Memory B cell (primary cell): ENCODE measurements at regions not wholly inside any gene's neighbourhood (a gene's known extent, or its start where the extent isn't known, plus 50 kb on each side); places are given as distances from the start of the nearest gene placed in this dataset.

Source experiments
- ATAC-seq: fragments of 150-1000 bp; cut with Tn5 transposase; 2 replicates; pipeline ENCODE4 v1.10.0; 2021; ENCODE audit warnings: low read depth, mild to moderate bottlenecking, moderate library complexity
- DNase-seq, 2 donors: peaks; one replicate each; pipeline ENCODE4 v3.0.0; 2022; ENCODE audit warnings: low spot score in 2 of 2
- H3K27ac Mint-ChIP-seq: one replicate; pipeline ENCODE4 v1.8.0; 2022; ENCODE audit warnings: mild to moderate bottlenecking, moderate library complexity, mixed read lengths
- H3K27me3 Mint-ChIP-seq: one replicate; pipeline ENCODE4 v1.8.0; 2022; ENCODE audit warnings: mixed read lengths
- H3K36me3 Mint-ChIP-seq: one replicate; pipeline ENCODE4 v1.8.0; 2022; ENCODE audit warnings: mild to moderate bottlenecking, mixed read lengths
- H3K4me1 Mint-ChIP-seq: one replicate; pipeline ENCODE4 v1.8.0; 2022; ENCODE audit warnings: mixed read lengths
- H3K4me3 Mint-ChIP-seq: one replicate; pipeline ENCODE4 v1.8.0; 2022; ENCODE audit warnings: mild to moderate bottlenecking, moderate library complexity, mixed read lengths
- H3K9me3 Mint-ChIP-seq: one replicate; pipeline ENCODE4 v1.8.0; 2022; ENCODE audit warnings: mixed read lengths

- H3K4me3 Mint-ChIP-seq = no peak overlapping the region
- ATAC-seq = no peak
- H3K9me3 Mint-ChIP-seq = peaks cover 3% of the 10 kb centered on the region
- H3K27me3 Mint-ChIP-seq = peaks cover 15% of the 10 kb centered on the region
- peaks cover 3% of the 10 kb centered on the region for H3K4me1 Mint-ChIP-seq
- no peaks in the 10 kb centered on the region for H3K36me3 Mint-ChIP-seq
- no peak overlapping the region for H3K27ac Mint-ChIP-seq
- DNase-seq = no peak
Measured at GRCh38 chr3:126274735-126275619, 82.2 kb downstream of the KLF15 start.

DNA sequence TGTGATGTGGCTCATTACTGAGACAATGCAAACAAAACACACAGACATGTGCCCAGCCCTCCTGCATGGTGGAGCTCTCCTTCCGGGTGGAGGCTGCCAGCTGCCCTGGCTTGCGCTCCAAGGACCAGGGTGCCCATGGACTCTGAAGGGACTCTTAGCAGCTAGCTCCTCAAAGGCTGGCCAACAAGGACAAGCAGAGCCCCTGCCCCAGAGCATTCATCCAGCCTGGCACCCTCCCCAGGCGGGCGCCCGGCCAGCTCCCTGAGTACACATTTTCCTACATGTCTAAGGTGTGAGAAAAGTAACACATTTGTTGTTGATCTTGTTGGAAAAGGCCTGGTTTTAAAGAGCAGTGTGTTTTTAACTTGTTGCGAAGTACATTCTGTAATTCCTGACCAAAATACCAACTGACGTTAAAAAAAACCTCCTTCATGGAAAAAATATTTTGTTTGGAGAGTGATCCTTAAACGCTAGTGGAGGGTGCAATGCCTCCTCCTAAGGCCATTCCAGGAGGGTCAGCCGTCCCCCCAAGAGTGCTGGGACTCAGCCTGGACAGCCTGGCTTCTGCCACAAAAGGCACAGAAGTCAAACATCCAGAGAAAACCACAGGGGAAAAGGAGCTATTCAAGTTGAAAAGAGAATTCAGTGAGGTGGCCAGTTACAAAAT lies 86.9 kb downstream of the KLF15 start:
- H3K9me3 Mint-ChIP-seq = peaks cover 3% of the 10 kb centered on the region
- no peak overlapping the region for H3K27ac Mint-ChIP-seq
- ATAC-seq (no peak), DNase-seq (no peak)
- peaks cover 5% of the 10 kb centered on the region for H3K4me1 Mint-ChIP-seq
- no peaks in the 10 kb centered on the region for H3K36me3 Mint-ChIP-seq
- peaks cover 17% of the 10 kb centered on the region for H3K27me3 Mint-ChIP-seq
- no peak overlapping the region for H3K4me3 Mint-ChIP-seq

DNA sequence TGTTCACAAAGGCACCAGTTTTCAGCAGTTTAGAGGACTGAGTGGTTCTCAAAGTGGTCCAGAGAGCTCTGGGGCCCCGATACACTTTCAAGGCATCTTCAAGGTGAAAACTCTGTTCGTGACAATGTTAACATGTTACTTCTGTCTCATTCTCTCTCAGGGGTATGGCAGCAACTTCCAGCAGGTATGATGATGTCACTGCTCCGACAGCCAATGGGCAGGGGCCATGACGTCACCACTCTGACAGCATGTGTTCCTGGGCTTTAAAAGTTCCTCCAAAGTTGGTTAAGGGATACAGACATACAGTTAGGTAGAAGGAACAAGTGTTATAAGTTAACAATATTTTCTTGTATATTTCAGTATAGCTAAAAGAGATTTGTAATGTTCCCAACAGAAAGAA lies 87.9 kb downstream of the KLF15 start:
- no peaks in the 10 kb centered on the region for H3K36me3 Mint-ChIP-seq
- DNase-seq (no peak), ATAC-seq (no peak)
- H3K4me1 Mint-ChIP-seq = peaks cover 2% of the 10 kb centered on the region
- H3K27ac Mint-ChIP-seq = no peak overlapping the region
- H3K4me3 Mint-ChIP-seq = no peak overlapping the region
- peaks cover 18% of the 10 kb centered on the region for H3K27me3 Mint-ChIP-seq
- no peaks in the 10 kb centered on the region for H3K9me3 Mint-ChIP-seq

GRCh38 chr3:126268866-126269265 lies 88.3 kb downstream of the KLF15 start:
- H3K27ac Mint-ChIP-seq = no peak overlapping the region
- H3K27me3 Mint-ChIP-seq = peaks cover 17% of the 10 kb centered on the region
- ATAC-seq (no peak), DNase-seq (no peak)
- H3K9me3 Mint-ChIP-seq = no peaks in the 10 kb centered on the region
- H3K4me1 Mint-ChIP-seq = peaks cover 2% of the 10 kb centered on the region
- H3K4me3 Mint-ChIP-seq = no peak overlapping the region
- no peaks in the 10 kb centered on the region for H3K36me3 Mint-ChIP-seq

DNA sequence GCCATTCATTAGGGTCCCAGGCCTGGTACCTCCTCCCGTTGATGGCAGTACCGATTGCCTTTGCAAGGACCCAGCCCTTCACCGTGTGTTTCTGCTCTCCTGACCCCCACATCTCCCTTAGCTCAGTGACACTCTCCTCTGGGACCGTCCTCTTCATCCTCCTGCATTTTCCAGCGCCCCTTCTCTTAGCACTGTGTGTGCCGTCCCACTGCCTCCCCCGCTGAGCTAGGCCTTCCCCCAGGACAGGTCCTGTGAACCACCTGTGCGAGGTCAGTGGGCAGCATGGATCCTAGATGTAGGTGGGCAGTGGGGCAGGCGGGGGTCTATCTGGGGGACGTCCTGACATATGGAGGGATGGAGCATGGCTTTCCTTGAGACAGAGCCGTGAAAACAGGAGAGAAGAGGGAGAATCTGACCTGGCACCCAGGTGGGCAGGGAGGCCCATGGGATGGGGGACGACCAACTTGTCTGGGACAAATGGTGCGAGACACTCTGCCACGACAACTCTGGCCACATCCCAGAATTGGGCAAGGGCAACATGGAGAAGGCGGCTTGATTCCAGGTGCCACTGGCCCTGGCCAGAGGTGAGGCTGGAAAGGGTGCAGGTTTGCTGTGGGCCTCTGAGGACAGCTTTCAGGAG lies 87.7 kb upstream of the ALDH1L1 start:
- no peak for ATAC-seq
- no peak for DNase-seq
- Mint-ChIP-seq H3K9me3 (no peaks in the 10 kb centered on the region), H3K27me3 (peaks cover 17% of the 10 kb centered on the region), H3K4me1 (peaks cover 2% of the 10 kb centered on the region), H3K36me3 (no peaks in the 10 kb centered on the region), H3K27ac (no peak overlapping the region), H3K4me3 (no peak overlapping the region)

DNA sequence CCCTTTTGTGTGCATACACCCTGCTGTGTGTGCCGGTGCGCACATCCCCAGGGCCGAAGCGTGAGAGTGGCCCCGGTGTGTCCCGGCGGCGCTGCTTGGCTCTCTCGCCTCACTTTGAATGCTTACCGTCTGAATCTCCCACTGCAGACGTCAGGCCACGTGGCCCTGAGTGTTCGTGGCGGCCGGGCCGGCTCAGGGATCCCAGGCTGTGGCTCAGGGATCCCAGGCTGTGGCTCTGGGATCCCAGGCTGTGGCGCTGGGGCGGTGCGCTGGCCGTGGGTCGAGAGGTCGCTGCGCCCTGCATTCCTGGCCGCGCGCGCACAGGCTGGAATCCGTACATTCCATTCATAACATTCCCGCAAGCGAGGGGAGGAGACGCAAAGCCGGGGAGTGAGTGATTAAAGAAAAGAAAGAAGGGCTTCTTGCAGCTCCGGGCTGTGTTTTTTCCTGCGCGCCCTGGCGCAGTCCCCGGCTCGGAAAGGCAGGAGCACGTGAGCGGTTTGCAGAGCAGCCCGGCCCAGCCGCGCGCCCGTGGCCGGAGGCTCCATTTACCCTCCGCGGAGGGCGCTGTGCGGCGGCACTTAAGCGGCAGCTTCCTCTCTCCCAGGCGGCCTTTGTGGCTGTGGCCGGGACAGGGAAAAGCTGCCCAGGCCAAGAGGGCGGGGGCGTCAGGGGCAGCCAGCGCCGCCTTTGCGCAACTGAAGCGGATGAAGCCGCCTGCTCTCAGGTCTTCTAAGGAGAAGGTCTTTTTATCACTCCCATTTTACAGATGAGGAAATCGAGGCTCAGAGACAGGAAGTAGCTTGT lies 87.0 kb upstream of the ALDH1L1 start:
- DNase-seq (no peak), ATAC-seq (no peak)
- no peaks in the 10 kb centered on the region for H3K36me3 Mint-ChIP-seq
- no peak overlapping the region for H3K27ac Mint-ChIP-seq
- no peaks in the 10 kb centered on the region for H3K9me3 Mint-ChIP-seq
- H3K4me1 Mint-ChIP-seq = peaks cover 2% of the 10 kb centered on the region
- H3K27me3 Mint-ChIP-seq = peaks cover 18% of the 10 kb centered on the region
- H3K4me3 Mint-ChIP-seq = no peak overlapping the region

DNA sequence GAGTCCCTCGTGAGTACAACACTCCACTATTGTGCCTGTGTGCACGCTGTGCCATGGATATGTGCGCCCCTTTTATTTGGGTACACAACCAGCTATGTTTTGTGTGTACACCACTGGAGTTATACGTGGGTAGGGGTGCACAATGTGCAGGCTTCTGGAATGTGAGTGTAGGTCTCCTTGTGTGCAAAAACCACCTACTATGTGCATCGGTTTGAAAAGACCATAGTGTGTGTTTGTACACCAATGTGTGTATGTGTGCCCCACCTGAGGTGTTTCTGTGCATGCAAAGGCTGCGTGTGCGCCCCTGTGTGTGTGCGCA lies 86.4 kb upstream of the ALDH1L1 start:
- Mint-ChIP-seq H3K4me3 (no peak overlapping the region), H3K27ac (no peak overlapping the region), H3K36me3 (no peaks in the 10 kb centered on the region), H3K9me3 (no peaks in the 10 kb centered on the region), H3K27me3 (peaks cover 21% of the 10 kb centered on the region), H3K4me1 (peaks cover 2% of the 10 kb centered on the region)
- no peak for ATAC-seq
- DNase-seq = no peak

- DNase-seq (no peak), ATAC-seq (no peak)
- H3K27me3 Mint-ChIP-seq = peaks cover 23% of the 10 kb centered on the region
- H3K9me3 Mint-ChIP-seq = no peaks in the 10 kb centered on the region
- H3K4me1 Mint-ChIP-seq = peaks cover 2% of the 10 kb centered on the region
- H3K27ac Mint-ChIP-seq = no peak overlapping the region
- no peak overlapping the region for H3K4me3 Mint-ChIP-seq
- no peaks in the 10 kb centered on the region for H3K36me3 Mint-ChIP-seq
Measured at GRCh38 chr3:126266291-126266840, 86.0 kb upstream of the ALDH1L1 start.

DNA sequence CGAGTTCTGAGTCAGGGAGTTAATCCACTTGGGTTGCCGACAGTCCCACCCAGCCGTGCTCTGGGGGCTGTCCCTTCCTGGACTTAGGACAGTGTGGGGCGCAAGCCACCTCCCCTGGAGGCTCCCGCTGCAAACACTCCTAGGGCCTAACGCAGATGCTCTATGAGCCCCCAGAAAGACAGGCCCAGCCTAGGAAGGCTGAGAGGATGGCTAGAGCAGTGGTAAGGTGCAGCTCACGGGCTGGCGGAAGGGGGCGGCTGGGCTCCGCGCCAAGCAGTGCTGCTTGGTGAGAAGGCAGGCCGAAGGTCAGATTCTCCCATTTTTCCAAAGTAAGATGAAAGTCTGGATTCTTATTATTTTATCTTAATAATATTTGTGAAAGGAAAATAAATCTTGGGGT lies 84.6 kb upstream of the ALDH1L1 start:
- ATAC-seq (no peak), DNase-seq (no peak)
- Mint-ChIP-seq H3K27ac (no peak overlapping the region), H3K4me1 (peaks cover 2% of the 10 kb centered on the region), H3K4me3 (no peak overlapping the region), H3K36me3 (no peaks in the 10 kb centered on the region), H3K27me3 (peaks cover 29% of the 10 kb centered on the region), H3K9me3 (peaks cover 2% of the 10 kb centered on the region)

GRCh38 chr3:126264381-126264780 lies 84.0 kb upstream of the ALDH1L1 start:
- Mint-ChIP-seq H3K36me3 (no peaks in the 10 kb centered on the region), H3K27me3 (peaks cover 28% of the 10 kb centered on the region)

GRCh38 chr3:126263971-126264370 lies 83.6 kb upstream of the ALDH1L1 start:
- no peak overlapping the region for H3K4me3 Mint-ChIP-seq
- DNase-seq = no peak
- peaks cover 2% of the 10 kb centered on the region for H3K9me3 Mint-ChIP-seq
- peaks cover 27% of the 10 kb centered on the region for H3K27me3 Mint-ChIP-seq
- no peak for ATAC-seq
- peaks cover 2% of the 10 kb centered on the region for H3K4me1 Mint-ChIP-seq
- H3K27ac Mint-ChIP-seq = no peak overlapping the region
- H3K36me3 Mint-ChIP-seq = no peaks in the 10 kb centered on the region

More at GRCh38 chr3:126264381-126264780, 84.0 kb upstream of the ALDH1L1 start:
- ATAC-seq (no peak), DNase-seq (no peak)
- H3K4me3 Mint-ChIP-seq = no peak overlapping the region
- H3K4me1 Mint-ChIP-seq = peaks cover 2% of the 10 kb centered on the region
- H3K9me3 Mint-ChIP-seq = peaks cover 2% of the 10 kb centered on the region
- no peak overlapping the region for H3K27ac Mint-ChIP-seq

- Mint-ChIP-seq H3K27ac (no peak overlapping the region), H3K9me3 (peaks cover 2% of the 10 kb centered on the region), H3K4me1 (peaks cover 2% of the 10 kb centered on the region), H3K36me3 (no peaks in the 10 kb centered on the region), H3K27me3 (peaks cover 27% of the 10 kb centered on the region), H3K4me3 (no peak overlapping the region)
- DNase-seq = no peak
- ATAC-seq = no peak
Measured at GRCh38 chr3:126263539-126263938, 83.2 kb upstream of the ALDH1L1 start.

- no peak overlapping the region for H3K4me3 Mint-ChIP-seq
- peaks cover 22% of the 10 kb centered on the region for H3K27me3 Mint-ChIP-seq
- peaks cover 2% of the 10 kb centered on the region for H3K9me3 Mint-ChIP-seq
- no peaks in the 10 kb centered on the region for H3K36me3 Mint-ChIP-seq
- no peak for ATAC-seq
- no peak overlapping the region for H3K27ac Mint-ChIP-seq
- H3K4me1 Mint-ChIP-seq = peaks cover under 1% of the 10 kb centered on the region
- DNase-seq = no peak
Measured at GRCh38 chr3:126262227-126262626, 81.8 kb upstream of the ALDH1L1 start.
